Nephron (organoid): ENCODE measurements at regions not wholly inside any gene's neighbourhood (a gene's known extent, or its start where the extent isn't known, plus 50 kb on each side); places are given as distances from the start of the nearest gene placed in this dataset.

Source experiments
- H3K27ac Mint-ChIP-seq, 3 experiments: 2 replicates each; pipeline ENCODE4 v1.8.0; 2020; ENCODE audit warnings: mixed read lengths in 3 of 3, mild to moderate bottlenecking in 2 of 3, moderate library complexity in 1 of 3
- H3K27me3 Mint-ChIP-seq: 2 replicates; pipeline ENCODE4 v1.8.0; 2021; ENCODE audit warnings: low read depth, mild to moderate bottlenecking, moderate library complexity, mixed read lengths
- H3K36me3 Mint-ChIP-seq: 2 replicates; pipeline ENCODE4 v1.8.0; 2020; ENCODE audit warnings: low read depth, mixed read lengths
- H3K4me1 Mint-ChIP-seq: 2 replicates; pipeline ENCODE4 v1.8.0; 2020; ENCODE audit warnings: mixed read lengths
- H3K4me3 Mint-ChIP-seq, 3 experiments: 2 replicates each; pipeline ENCODE4 v1.8.0; 2020; ENCODE audit warnings: mild to moderate bottlenecking in 3 of 3, mixed read lengths in 3 of 3, moderate library complexity in 2 of 3
- H3K9me3 Mint-ChIP-seq: 2 replicates; pipeline ENCODE4 v1.8.0; 2020; ENCODE audit warnings: mixed read lengths
- CTCF ChIP-seq, 3 experiments: fragments of 200-600 bp; sonication (generic); IDR thresholded peaks; one replicate each; pipeline ENCODE4 v1.5.0; 2021; ENCODE audit warnings: antibody characterized with exemption in 3 of 3; ENCODE audit not compliant: unreplicated experiment in 3 of 3

GRCh38 chrX:25548811-25549210 is 533.0 kb upstream of the ARX start:
- H3K36me3 Mint-ChIP-seq: no peaks in the 10 kb centered on the region
- no peaks in the 10 kb centered on the region for H3K4me1 Mint-ChIP-seq
- no peak overlapping the region for H3K4me3 Mint-ChIP-seq
- TF ChIP-seq CTCF (IDR thresholded peaks at IDR 0.05; ENCODE audit: unreplicated experiment in 3 of 3): no peak
- H3K9me3 Mint-ChIP-seq: no peaks in the 10 kb centered on the region
- H3K27me3 Mint-ChIP-seq: no peaks in the 10 kb centered on the region
- no peak overlapping the region for H3K27ac Mint-ChIP-seq

GRCh38 chrX:25555521-25555920 is 539.8 kb upstream of the ARX start:
- Mint-ChIP-seq H3K27ac (no peak overlapping the region), H3K4me3 (no peak overlapping the region), H3K36me3 (no peaks in the 10 kb centered on the region), H3K27me3 (no peaks in the 10 kb centered on the region), H3K9me3 (peaks cover 3% of the 10 kb centered on the region), H3K4me1 (peaks cover 4% of the 10 kb centered on the region)
- no peak for TF ChIP-seq CTCF (IDR thresholded peaks at IDR 0.05; ENCODE audit: unreplicated experiment in 3 of 3)

- Mint-ChIP-seq H3K36me3 (no peaks in the 10 kb centered on the region), H3K9me3 (peaks cover 7% of the 10 kb centered on the region), H3K27ac (no peak overlapping the region), H3K4me3 (no peak overlapping the region), H3K27me3 (no peaks in the 10 kb centered on the region), H3K4me1 (peaks cover 4% of the 10 kb centered on the region)
- no peak for TF ChIP-seq CTCF (IDR thresholded peaks at IDR 0.05; ENCODE audit: unreplicated experiment in 3 of 3)
These were observed 542.4 kb upstream of the ARX start for GRCh38 chrX:25558137-25558536.

- Mint-ChIP-seq H3K27me3 (no peaks in the 10 kb centered on the region), H3K36me3 (no peaks in the 10 kb centered on the region), H3K27ac (no peak overlapping the region)
These were observed 545.4 kb upstream of the ARX start for GRCh38 chrX:25561190-25561589.

GRCh38 chrX:25573631-25574030 is 557.9 kb upstream of the ARX start:
- peaks cover 6% of the 10 kb centered on the region for H3K9me3 Mint-ChIP-seq
- TF ChIP-seq CTCF (IDR thresholded peaks at IDR 0.05; ENCODE audit: unreplicated experiment in 3 of 3): no peak
- no peak overlapping the region for H3K27ac Mint-ChIP-seq
- no peaks in the 10 kb centered on the region for H3K27me3 Mint-ChIP-seq
- no peaks in the 10 kb centered on the region for H3K36me3 Mint-ChIP-seq
- H3K4me1 Mint-ChIP-seq: no peaks in the 10 kb centered on the region
- H3K4me3 Mint-ChIP-seq: no peak overlapping the region

More at GRCh38 chrX:25561190-25561589, 545.4 kb upstream of the ARX start:
- H3K4me3 Mint-ChIP-seq: no peak overlapping the region
- no peaks in the 10 kb centered on the region for H3K4me1 Mint-ChIP-seq
- peaks cover 7% of the 10 kb centered on the region for H3K9me3 Mint-ChIP-seq
- TF ChIP-seq CTCF (IDR thresholded peaks at IDR 0.05; ENCODE audit: unreplicated experiment in 3 of 3): no peak

- Mint-ChIP-seq H3K27ac (no peak overlapping the region), H3K9me3 (peaks cover 5% of the 10 kb centered on the region), H3K4me1 (peaks cover 5% of the 10 kb centered on the region), H3K36me3 (no peaks in the 10 kb centered on the region), H3K27me3 (no peaks in the 10 kb centered on the region), H3K4me3 (no peak overlapping the region)
- TF ChIP-seq CTCF (IDR thresholded peaks at IDR 0.05; ENCODE audit: unreplicated experiment in 3 of 3): no peak
These were observed 541.2 kb upstream of the MAGEB18 start for GRCh38 chrX:25596921-25597320.
